GM10248 (cell line): ENCODE measurements at regions not wholly inside any gene's neighbourhood (a gene's known extent, or its start where the extent isn't known, plus 50 kb on each side); places are given as distances from the start of the nearest gene placed in this dataset.

ENCODE experiments used
- CTCF ChIA-PET: fragments of 300-600 bp; sonication (Branson Sonifier 250); formaldehyde crosslinking; extraction: SDS; loops from one replicate; lab custom pipeline; 2021; ENCODE audit warnings: antibody characterized with exemption; lab: Yijun Ruan, JAX
- POLR2A ChIA-PET: fragments of 350-650 bp; sonication (Branson Sonifier 250); formaldehyde crosslinking; extraction: SDS; loops from one replicate; lab custom pipeline; 2020; ENCODE audit warnings: antibody characterized with exemption; lab: Yijun Ruan, JAX
- DNase-seq: peaks from one replicate; pipeline ENCODE4 v3.0.0; 2012; ENCODE audit errors: extremely low spot score
- TF ChIP-seq, protein P1 (sequence below): IDR thresholded peaks from 2 replicates; pipeline ENCODE4 v1.5.1; 2012; ENCODE audit warnings: mild to moderate bottlenecking, low read depth; ENCODE audit errors: extremely low read depth, missing control alignments, control extremely low read depth

- ChIA-PET CTCF (no interaction called here), POLR2A (no interaction called here)
- no peak for DNase-seq
- TF ChIP-seq, protein P1, sequence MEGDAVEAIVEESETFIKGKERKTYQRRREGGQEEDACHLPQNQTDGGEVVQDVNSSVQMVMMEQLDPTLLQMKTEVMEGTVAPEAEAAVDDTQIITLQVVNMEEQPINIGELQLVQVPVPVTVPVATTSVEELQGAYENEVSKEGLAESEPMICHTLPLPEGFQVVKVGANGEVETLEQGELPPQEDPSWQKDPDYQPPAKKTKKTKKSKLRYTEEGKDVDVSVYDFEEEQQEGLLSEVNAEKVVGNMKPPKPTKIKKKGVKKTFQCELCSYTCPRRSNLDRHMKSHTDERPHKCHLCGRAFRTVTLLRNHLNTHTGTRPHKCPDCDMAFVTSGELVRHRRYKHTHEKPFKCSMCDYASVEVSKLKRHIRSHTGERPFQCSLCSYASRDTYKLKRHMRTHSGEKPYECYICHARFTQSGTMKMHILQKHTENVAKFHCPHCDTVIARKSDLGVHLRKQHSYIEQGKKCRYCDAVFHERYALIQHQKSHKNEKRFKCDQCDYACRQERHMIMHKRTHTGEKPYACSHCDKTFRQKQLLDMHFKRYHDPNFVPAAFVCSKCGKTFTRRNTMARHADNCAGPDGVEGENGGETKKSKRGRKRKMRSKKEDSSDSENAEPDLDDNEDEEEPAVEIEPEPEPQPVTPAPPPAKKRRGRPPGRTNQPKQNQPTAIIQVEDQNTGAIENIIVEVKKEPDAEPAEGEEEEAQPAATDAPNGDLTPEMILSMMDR, result no peak
Observed at GRCh38 chr3:168459226-168459784, 363.6 kb upstream of the GOLIM4 start.

DNA sequence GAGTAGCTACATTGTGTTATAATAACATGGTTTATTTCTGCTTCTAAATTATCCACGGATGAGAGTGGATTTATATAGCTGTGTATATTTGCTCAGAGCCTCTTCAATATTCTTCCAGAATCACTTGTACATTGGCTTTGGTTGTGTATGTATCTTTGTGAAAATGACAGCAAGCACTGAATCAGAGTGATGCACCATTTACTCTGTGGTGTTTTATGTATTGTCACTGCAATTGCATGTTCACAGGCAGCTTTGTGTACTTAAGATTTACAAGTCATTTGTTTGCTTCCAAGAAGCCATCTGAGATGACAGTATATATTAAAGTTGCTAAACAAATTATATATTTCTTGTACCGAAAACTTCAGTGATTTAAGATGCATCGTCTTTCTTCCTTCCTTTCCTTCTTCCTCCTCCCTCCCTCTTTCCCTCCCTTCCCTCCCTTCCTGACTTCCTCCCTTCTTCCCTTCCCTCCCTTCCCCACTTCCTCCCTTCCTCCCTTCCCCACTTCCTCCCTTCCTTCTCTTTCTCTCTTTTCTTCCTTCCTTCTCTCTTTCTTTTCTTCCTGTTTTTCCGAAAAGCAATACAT is 362.3 kb upstream of the GOLIM4 start:
- DNase-seq, result no peak
- TF ChIP-seq, protein P1, result no peak
- CTCF ChIA-PET, result interaction anchor here (1.0 kb wide), 1 partner anchor 15 kb away, joined by 5 read pairs; no protein-coding TSS in a partner anchor
- POLR2A ChIA-PET, result no interaction called here

- no peak for DNase-seq
- CTCF ChIA-PET, result interaction anchor here (1.6 kb wide), 1 partner anchor 55 kb away, joined by 4 read pairs; no protein-coding TSS in a partner anchor
Observed at GRCh38 chr3:168455814-168456213, 360.1 kb upstream of the GOLIM4 start.

DNA sequence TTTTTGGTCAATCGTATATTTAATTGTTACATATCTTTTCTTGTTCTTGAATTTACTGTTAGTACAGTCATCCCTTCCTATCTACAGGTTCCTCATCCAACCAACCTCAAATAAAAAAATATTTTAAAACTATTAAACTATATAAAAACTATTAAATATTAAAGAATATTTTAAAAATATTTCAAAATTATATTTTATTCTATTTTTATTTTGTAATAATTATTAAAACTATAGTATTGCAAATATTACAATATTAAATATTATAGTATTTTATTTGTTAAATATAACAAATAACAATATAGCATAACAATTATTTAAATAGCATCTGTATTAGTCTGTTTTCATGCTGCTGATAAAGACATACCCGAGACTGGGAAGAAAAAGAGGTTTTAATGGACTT is 357.9 kb upstream of the GOLIM4 start:
- CTCF ChIA-PET, result no interaction called here
- DNase-seq, result no peak
- TF ChIP-seq, protein P1, result no peak
- POLR2A ChIA-PET, result no interaction called here

More at GRCh38 chr3:168455814-168456213, 360.1 kb upstream of the GOLIM4 start:
- TF ChIP-seq, protein P1, result no peak
- POLR2A ChIA-PET, result no interaction called here

DNA sequence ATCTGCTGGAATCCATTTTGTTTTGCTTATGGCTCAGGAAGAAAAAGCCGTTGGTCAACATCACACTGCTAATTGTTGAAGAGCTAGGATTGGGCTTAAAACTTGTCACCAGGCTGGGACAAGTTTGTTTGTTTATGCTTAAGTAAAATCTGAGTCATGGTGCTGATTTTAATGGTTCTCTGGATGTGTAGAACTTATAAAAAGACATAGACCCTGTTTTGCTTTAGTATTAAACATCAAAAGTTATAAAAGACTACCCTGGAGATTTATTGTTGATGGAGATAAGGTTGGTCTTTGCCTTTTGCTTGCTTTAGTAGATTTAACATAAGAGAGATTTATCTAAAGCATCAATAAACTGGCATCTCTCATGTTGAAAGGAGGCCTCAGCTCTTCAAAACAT is 348.2 kb upstream of the GOLIM4 start:
- POLR2A ChIA-PET, result no interaction called here
- CTCF ChIA-PET, result interaction anchor here (0.8 to 1.6 kb wide), 3 partner anchors 14 to 155 kb away, joined by 3 to 5 read pairs (median 4); no protein-coding TSS in a partner anchor
- DNase-seq, result no peak

DNA sequence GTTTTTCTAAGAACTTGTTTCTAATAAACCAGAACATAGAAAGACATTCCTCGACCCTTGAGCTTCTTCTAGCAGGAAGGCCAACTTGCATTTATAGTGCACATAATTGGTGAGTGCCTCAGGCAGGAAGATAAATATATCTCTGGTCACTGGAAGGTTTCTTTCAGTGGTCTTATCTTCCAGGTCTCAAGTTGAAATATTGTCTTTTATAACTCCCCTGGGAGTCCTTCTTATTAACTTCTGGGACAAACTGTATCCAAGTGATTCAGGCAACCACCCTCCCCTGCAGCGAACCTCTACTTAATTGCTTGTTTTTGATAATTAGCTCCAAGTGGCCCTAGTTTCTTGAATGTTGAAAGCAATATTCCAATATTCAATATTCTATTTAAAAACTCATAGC is 346.8 kb upstream of the GOLIM4 start:
- ChIA-PET CTCF (interaction anchor here (0.7 to 1.2 kb wide), 2 partner anchors 9 to 46 kb away, joined by 3 to 5 read pairs; no protein-coding TSS in a partner anchor), POLR2A (no interaction called here)
- no peak for DNase-seq
- TF ChIP-seq, protein P1, result no peak

More for the DNA sequence above, 348.2 kb upstream of the GOLIM4 start:
- TF ChIP-seq, protein P1, result no peak
